CD4-positive, alpha-beta T cell (primary cell): ENCODE measurements at regions not wholly inside any gene's neighbourhood (a gene's known extent, or its start where the extent isn't known, plus 50 kb on each side); places are given as distances from the start of the nearest gene placed in this dataset.

Source experiments
- ATAC-seq: fragments of 200-7000 bp; cut with Tn5 transposase; one replicate; pipeline ENCODE4 v1.10.0; 2022; ENCODE audit warnings: mild to moderate bottlenecking; ENCODE audit not compliant: poor library complexity
- CTCF ChIA-PET: fragments of 350-600 bp; sonication (Branson Sonifier 250); formaldehyde crosslinking; loops from one replicate; lab custom pipeline; 2021; ENCODE audit warnings: antibody characterized with exemption, inconsistent platforms; lab: Charles Lee
- POLR2A ChIA-PET: fragments of 350-600 bp; sonication (Branson Sonifier 250); formaldehyde crosslinking; loops from one replicate; lab custom pipeline; 2021; ENCODE audit warnings: antibody characterized with exemption, inconsistent platforms; lab: Charles Lee
- DNase-seq, 14 experiments: peaks; one replicate each; pipeline ENCODE4 v3.0.0-alpha.2; 2013 to 2020; ENCODE audit warnings: mixed read lengths in 2 of 14
- H3K27ac ChIP-seq, 2 donors: one replicate each; pipeline versions ENCODE4 v1.5.1 to v1.7.0; 2013; ENCODE audit warnings: low read length in 2 of 2, low read depth in 1 of 2, mild to moderate bottlenecking in 1 of 2
- H3K27me3 ChIP-seq, 2 experiments: 1 replicate in 1 of 2; 2 replicates in 1 of 2; pipeline versions ENCODE4 v1.6.1 to v1.7.0; 2013; ENCODE audit warnings: low read length in 2 of 2, control low read depth in 1 of 2, mild to moderate bottlenecking in 1 of 2, moderate library complexity in 1 of 2; ENCODE audit not compliant: insufficient read depth in 2 of 2, control insufficient read depth in 1 of 2
- H3K36me3 ChIP-seq: one replicate; pipeline ENCODE4 v1.6.1; 2013; ENCODE audit warnings: low read length, control low read depth; ENCODE audit not compliant: insufficient read depth
- H3K4me1 ChIP-seq: one replicate; pipeline ENCODE4 v1.6.1; 2013; ENCODE audit warnings: low read length, control low read depth; ENCODE audit not compliant: insufficient read depth
- H3K4me3 ChIP-seq: one replicate; pipeline ENCODE4 v1.5.1; 2013; ENCODE audit warnings: mild to moderate bottlenecking, low read length, moderate library complexity
- H3K9me3 ChIP-seq, 2 experiments: 1 replicate in 1 of 2; 2 replicates in 1 of 2; pipeline versions ENCODE4 v1.6.1 to v1.7.0; 2013; ENCODE audit warnings: low read length in 2 of 2, mild to moderate bottlenecking in 2 of 2, control low read depth in 1 of 2, moderate library complexity in 1 of 2; ENCODE audit not compliant: control insufficient read depth in 1 of 2, insufficient read depth in 1 of 2
- H3K27ac Mint-ChIP-seq: one replicate; pipeline ENCODE4 v1.8.0; 2020; ENCODE audit warnings: mixed read lengths
- H3K27me3 Mint-ChIP-seq: one replicate; pipeline ENCODE4 v1.8.0; 2021; ENCODE audit warnings: mixed read lengths
- H3K36me3 Mint-ChIP-seq: one replicate; pipeline ENCODE4 v1.8.0; 2021; ENCODE audit warnings: low read depth, mixed read lengths
- H3K4me1 Mint-ChIP-seq: one replicate; pipeline ENCODE4 v1.8.0; 2021; ENCODE audit warnings: low read depth, mixed read lengths
- H3K4me3 Mint-ChIP-seq: one replicate; pipeline ENCODE4 v1.8.0; 2020; ENCODE audit warnings: mild to moderate bottlenecking, mixed read lengths
- H3K9me3 Mint-ChIP-seq: one replicate; pipeline ENCODE4 v1.8.0; 2020; ENCODE audit warnings: mixed read lengths
- intact Hi-C, 2 experiments: fragments of 100-400 bp; cut with DNase I in 1 of 2; cut with micrococcal nuclease in 1 of 2; formaldehyde crosslinking; loops; one replicate each; pipeline versions ENCODE4 v1.15.1 to v1.9.0; 2023 to 2025; cut with DNase I, micrococcal nuclease
- TF ChIP-seq, protein P1 (sequence below): fragments of 200-600 bp; IDR thresholded peaks from one replicate; pipeline ENCODE4 v1.8.0; 2022; ENCODE audit warnings: antibody characterized with exemption, mild to moderate bottlenecking

DNA sequence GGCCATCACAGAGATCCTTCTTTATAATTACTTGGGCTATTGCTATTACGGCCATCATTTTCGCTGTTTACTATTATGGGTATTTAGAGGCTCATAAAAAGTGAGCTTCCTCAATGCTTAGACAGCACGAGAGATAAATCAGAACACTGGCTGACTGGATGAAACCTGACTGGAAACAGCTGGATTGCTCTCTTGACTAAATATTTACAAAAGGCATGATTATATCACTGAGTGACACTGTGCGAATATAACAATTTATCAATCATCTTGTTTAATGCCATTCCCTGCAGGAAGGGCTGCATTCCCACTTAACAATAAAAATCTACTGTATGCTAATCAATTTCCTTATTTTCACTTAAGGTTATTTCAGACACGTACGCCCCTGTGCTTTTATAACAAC lies 260.1 kb upstream of the ARID1B start:
- no peak overlapping the region for H3K4me3 Mint-ChIP-seq
- no peaks in the 10 kb centered on the region for H3K9me3 Mint-ChIP-seq
- no peak for ATAC-seq
- ChIA-PET POLR2A (no interaction called here), CTCF (no interaction called here)
- H3K9me3 ChIP-seq, result peaks cover 4 to 9% of the 10 kb centered on the region in 2 experiments
- H3K27me3 ChIP-seq, result no peaks in the 10 kb centered on the region
- H3K36me3 ChIP-seq, result no peaks in the 10 kb centered on the region
- no peak overlapping the region for H3K4me3 ChIP-seq
- H3K36me3 Mint-ChIP-seq, result no peaks in the 10 kb centered on the region
- H3K27me3 Mint-ChIP-seq, result peaks cover 7% of the 10 kb centered on the region
- no peaks in the 10 kb centered on the region for H3K4me1 Mint-ChIP-seq
- intact Hi-C loops, result no loop called here
- TF ChIP-seq, protein P1, sequence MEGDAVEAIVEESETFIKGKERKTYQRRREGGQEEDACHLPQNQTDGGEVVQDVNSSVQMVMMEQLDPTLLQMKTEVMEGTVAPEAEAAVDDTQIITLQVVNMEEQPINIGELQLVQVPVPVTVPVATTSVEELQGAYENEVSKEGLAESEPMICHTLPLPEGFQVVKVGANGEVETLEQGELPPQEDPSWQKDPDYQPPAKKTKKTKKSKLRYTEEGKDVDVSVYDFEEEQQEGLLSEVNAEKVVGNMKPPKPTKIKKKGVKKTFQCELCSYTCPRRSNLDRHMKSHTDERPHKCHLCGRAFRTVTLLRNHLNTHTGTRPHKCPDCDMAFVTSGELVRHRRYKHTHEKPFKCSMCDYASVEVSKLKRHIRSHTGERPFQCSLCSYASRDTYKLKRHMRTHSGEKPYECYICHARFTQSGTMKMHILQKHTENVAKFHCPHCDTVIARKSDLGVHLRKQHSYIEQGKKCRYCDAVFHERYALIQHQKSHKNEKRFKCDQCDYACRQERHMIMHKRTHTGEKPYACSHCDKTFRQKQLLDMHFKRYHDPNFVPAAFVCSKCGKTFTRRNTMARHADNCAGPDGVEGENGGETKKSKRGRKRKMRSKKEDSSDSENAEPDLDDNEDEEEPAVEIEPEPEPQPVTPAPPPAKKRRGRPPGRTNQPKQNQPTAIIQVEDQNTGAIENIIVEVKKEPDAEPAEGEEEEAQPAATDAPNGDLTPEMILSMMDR, result no peak
- DNase-seq, result no peak
- H3K4me1 ChIP-seq, result no peaks in the 10 kb centered on the region
- no peak overlapping the region for H3K27ac ChIP-seq
- H3K27ac Mint-ChIP-seq, result no peak overlapping the region

DNA sequence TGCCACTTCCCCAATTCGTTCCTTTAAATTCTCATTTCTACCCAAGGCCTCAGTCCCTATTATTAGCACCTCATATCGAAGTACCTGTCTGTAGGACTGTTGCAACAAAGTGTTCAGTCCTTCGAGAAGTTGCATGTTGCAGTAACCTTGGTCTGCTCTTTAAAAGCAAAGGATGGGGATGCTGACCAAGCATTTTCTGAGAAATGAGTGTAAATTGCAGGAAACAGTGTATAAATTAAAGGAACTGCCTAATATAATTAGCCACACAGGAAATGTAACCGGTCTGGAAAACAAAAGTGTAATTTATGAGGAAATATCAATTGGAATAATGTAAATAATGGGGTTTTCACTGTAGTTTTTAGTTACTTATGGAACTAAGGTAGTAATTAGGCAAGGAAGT lies 261.9 kb upstream of the ARID1B start:
- no peak overlapping the region for H3K4me3 ChIP-seq
- intact Hi-C loops, result no loop called here
- ATAC-seq (no peak), DNase-seq (no peak)
- Mint-ChIP-seq H3K4me3 (no peak overlapping the region), H3K36me3 (no peaks in the 10 kb centered on the region), H3K27me3 (peaks cover 7% of the 10 kb centered on the region), H3K4me1 (no peaks in the 10 kb centered on the region), H3K27ac (no peak overlapping the region), H3K9me3 (no peaks in the 10 kb centered on the region)
- no peaks in the 10 kb centered on the region for H3K27me3 ChIP-seq
- TF ChIP-seq, protein P1, result no peak
- peaks cover 4 to 6% of the 10 kb centered on the region in 2 experiments for H3K9me3 ChIP-seq
- CTCF ChIA-PET, result no interaction called here
- H3K4me1 ChIP-seq, result no peaks in the 10 kb centered on the region
- POLR2A ChIA-PET, result no interaction called here
- H3K36me3 ChIP-seq, result no peaks in the 10 kb centered on the region
- H3K27ac ChIP-seq, result no peak overlapping the region

DNA sequence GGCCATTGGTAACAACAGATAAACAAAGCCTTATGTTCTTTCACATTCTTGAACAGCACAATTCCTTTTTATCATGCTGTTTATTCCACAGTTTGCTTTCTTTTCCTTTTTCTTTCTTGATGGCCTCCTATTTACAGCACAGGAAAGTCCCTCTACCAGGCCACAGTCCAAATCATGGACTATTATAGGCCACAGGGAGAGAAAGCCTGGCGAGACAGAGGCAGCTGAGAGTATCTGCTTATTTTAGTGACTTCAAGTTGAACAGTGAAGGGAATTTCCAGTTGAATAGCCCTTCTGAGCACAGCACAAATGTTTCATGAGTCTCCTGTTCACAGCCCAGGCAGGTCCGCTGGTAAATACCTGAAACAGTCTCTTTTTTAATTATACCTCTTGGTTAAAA lies 263.7 kb upstream of the ARID1B start:
- ATAC-seq, result no peak
- no peaks in the 10 kb centered on the region for H3K27me3 ChIP-seq
- ChIA-PET POLR2A (no interaction called here), CTCF (no interaction called here)
- no peak overlapping the region for H3K4me3 Mint-ChIP-seq
- H3K27ac ChIP-seq, result no peak overlapping the region
- H3K4me1 Mint-ChIP-seq, result peaks cover 7% of the 10 kb centered on the region
- TF ChIP-seq, protein P1, result no peak
- intact Hi-C loops, result no loop called here
- no peaks in the 10 kb centered on the region for H3K4me1 ChIP-seq
- no peaks in the 10 kb centered on the region for H3K36me3 ChIP-seq
- peaks cover 0 to 5% of the 10 kb centered on the region in 2 experiments for H3K9me3 ChIP-seq
- no peak for DNase-seq
- H3K27ac Mint-ChIP-seq, result no peak overlapping the region
- H3K4me3 ChIP-seq, result no peak overlapping the region
- peaks cover 13% of the 10 kb centered on the region for H3K27me3 Mint-ChIP-seq
- no peaks in the 10 kb centered on the region for H3K9me3 Mint-ChIP-seq
- H3K36me3 Mint-ChIP-seq, result no peaks in the 10 kb centered on the region
